HepG2 (cell line): ENCODE measurements at regions not wholly inside any gene's neighbourhood (a gene's known extent, or its start where the extent isn't known, plus 50 kb on each side); places are given as distances from the start of the nearest gene placed in this dataset.

Experiments
- ATAC-seq: fragments of 200-7000 bp; cut with Tn5 transposase; 3 replicates; pipeline ENCODE4 v1.9.1; 2020; ENCODE audit warnings: mild to moderate bottlenecking, moderate library complexity
- BruUV-seq: library from RNA; stranded (reverse); fragments of 400-500 nt; replicated peaks from 2 replicates; lab custom pipeline; 2021; lab: Mats Ljungman, UMichigan
- CTCF ChIA-PET: fragments of 300-600 bp; formaldehyde crosslinking; extraction: SDS; loops from one replicate; lab custom pipeline; 2021; ENCODE audit warnings: low total read pairs, inconsistent platforms, low intra/inter-chr PET ratio; lab: Yijun Ruan, JAX
- POLR2A ChIA-PET: fragments of 350-600 bp; sonication (Branson Sonifier 250); formaldehyde crosslinking; loops from one replicate; lab custom pipeline; 2020; ENCODE audit warnings: antibody characterized with exemption, inconsistent platforms; lab: Yijun Ruan, JAX
- DNase-seq: peaks from one replicate; pipeline ENCODE4 v3.0.0-alpha.2; 2015; ENCODE audit warnings: low spot score
- FAIRE-seq: peaks from 3 replicates; lab custom pipeline; 2011; peaks lifted over from hg19 to GRCh38; lab: Jason Lieb, UNC
- H2AFZ ChIP-seq: one replicate; pipeline ENCODE4 v1.6.1; 2011; ENCODE audit warnings: low read length, inconsistent platforms
- H3K27ac ChIP-seq: fragments of 300-600 bp; 3 replicates; pipeline ENCODE4 v1.8.0; 2011; ENCODE audit warnings: mixed run types, mild to moderate bottlenecking, mixed read lengths, low read length, inconsistent platforms; ENCODE audit not compliant: insufficient read depth; ENCODE audit errors: extremely low read length
- H3K27me3 ChIP-seq, 2 experiments: fragments of 200-600 bp in 1 of 2; 2 replicates in 1 of 2; 3 replicates in 1 of 2; pipeline versions ENCODE4 v1.6.0 to v1.8.0; 2011; ENCODE audit warnings: low read length in 2 of 2, mild to moderate bottlenecking in 2 of 2, moderate library complexity in 2 of 2, inconsistent platforms in 1 of 2; ENCODE audit not compliant: insufficient read depth in 2 of 2, control insufficient read depth in 1 of 2
- H3K36me3 ChIP-seq, 2 experiments: fragments of 200-600 bp in 1 of 2; replicated peaks in 1 of 2; 2 replicates in 1 of 2; 3 replicates in 1 of 2; pipeline versions ENCODE4 v1.5.1 to v1.8.0; 2011; ENCODE audit warnings: low read length in 2 of 2, inconsistent platforms in 1 of 2; ENCODE audit not compliant: insufficient read depth in 2 of 2, control insufficient read depth in 1 of 2
- H3K4me1 ChIP-seq: 2 replicates; pipeline ENCODE4 v1.5.1; 2012; ENCODE audit warnings: low read length, inconsistent platforms; ENCODE audit not compliant: insufficient read depth
- H3K4me2 ChIP-seq: 2 replicates; pipeline ENCODE4 v1.6.0; 2011; ENCODE audit warnings: low read depth, low read length, inconsistent platforms
- H3K4me3 ChIP-seq, 3 experiments: fragments of 200-600 bp in 1 of 3; sonication (generic), shearing (Covaris generic) in 1 of 3; replicated peaks in 1 of 3; 2 replicates each; pipeline ENCODE4 v1.5.1; 2011 to 2016; ENCODE audit warnings: low read length in 3 of 3, inconsistent platforms in 2 of 3, low read depth in 2 of 3, mild to moderate bottlenecking in 2 of 3, control low read depth in 1 of 3, mixed read lengths in 1 of 3; ENCODE audit not compliant: insufficient read depth in 1 of 3
- H3K79me2 ChIP-seq: one replicate; pipeline ENCODE4 v1.6.1; 2011; ENCODE audit warnings: low read length, inconsistent platforms; ENCODE audit not compliant: insufficient read depth
- H3K9ac ChIP-seq: 2 replicates; pipeline ENCODE4 v1.6.0; 2011; ENCODE audit warnings: mild to moderate bottlenecking, low read depth, low read length, inconsistent platforms; ENCODE audit not compliant: insufficient read depth
- H3K9me3 ChIP-seq: 2 replicates; pipeline ENCODE4 v1.5.1; 2012; ENCODE audit warnings: mild to moderate bottlenecking, low read length
- H4K20me1 ChIP-seq: 2 replicates; pipeline ENCODE4 v1.6.0; 2011; ENCODE audit warnings: inconsistent platforms, mild to moderate bottlenecking, low read length, moderate library complexity; ENCODE audit not compliant: insufficient read depth
- BATF2 ChIP-seq: sonication (generic); formaldehyde crosslinking; IDR thresholded peaks from 2 replicates; pipeline ENCODE4 v1.8.0; 2022; ENCODE audit warnings: mild to moderate bottlenecking, missing genetic modification reagents, moderate library complexity
- CBX2 ChIP-seq, 2 experiments: fragments of 200-600 bp in 1 of 2; sonication (generic); formaldehyde crosslinking in 1 of 2; IDR thresholded peaks; 2 replicates each; pipeline versions ENCODE4 v1.7.0 to v1.8.1; 2018 to 2022; ENCODE audit warnings: low read depth in 2 of 2, low read length in 1 of 2, mild to moderate bottlenecking in 1 of 2, missing genetic modification reagents in 1 of 2
- CTCF ChIP-seq: sonication (generic); formaldehyde crosslinking; IDR thresholded peaks from 2 replicates; pipeline ENCODE4 v1.5.0; 2020; ENCODE audit warnings: mild to moderate bottlenecking, missing genetic modification reagents, moderate library complexity
- FOXO4 ChIP-seq: sonication (generic); formaldehyde crosslinking; conservative IDR thresholded peaks from 2 replicates; pipeline ENCODE4 v1.8.1; 2023; ENCODE audit warnings: missing genetic modification reagents
- ZNF10 ChIP-seq: sonication (generic); formaldehyde crosslinking; IDR thresholded peaks from 2 replicates; pipeline ENCODE4 v1.4.0; 2020; ENCODE audit warnings: mild to moderate bottlenecking, low read depth, missing genetic modification reagents, borderline replicate concordance
- ZNF30 ChIP-seq: sonication (generic); formaldehyde crosslinking; IDR thresholded peaks from 2 replicates; pipeline ENCODE4 v1.5.0; 2020; ENCODE audit warnings: mild to moderate bottlenecking, missing genetic modification reagents
- ZNF775 ChIP-seq: sonication (generic); formaldehyde crosslinking; IDR thresholded peaks from 2 replicates; pipeline ENCODE4 v1.4.0; 2020; ENCODE audit warnings: missing genetic modification reagents, mild to moderate bottlenecking, moderate library complexity, borderline replicate concordance
- WGBS: methylation state at CpG from one replicate; pipeline ENCODE4 v1.1.6; 2017; ENCODE audit warnings: low lambda C conversion rate; 5-methylcytosine and 5-hydroxymethylcytosine counted together
- in situ Hi-C: cut with HindIII; loops from 2 replicates; pipeline ENCODE4 v1.10.0; 2017; ENCODE audit warnings: low pct_unique_long_range_greater_than_20kb; ENCODE audit not compliant: extremely low pct_ligation_motif_present
- intact Hi-C: fragments of 100-400 bp; cut with micrococcal nuclease; formaldehyde crosslinking; loops from one replicate; pipeline ENCODE4 v1.10.0; 2022; ENCODE audit not compliant: unreplicated experiment

GRCh38 chr17:72191921-72192799 lies 71.3 kb downstream of the SOX9 start:
- in situ Hi-C loops (no loop called here), intact Hi-C loops (no loop called here)
- Histone ChIP-seq H3K79me2 (no peaks in the 10 kb centered on the region), H3K4me2 (no peak overlapping the region), H3K9ac (no peak overlapping the region), H2AFZ (no peak overlapping the region), H4K20me1 (no peaks in the 10 kb centered on the region)
- ATAC-seq = no peak
- POLR2A ChIA-PET = no interaction called here
- 34% methylated on average over 11 of the region's 11 CpGs for WGBS
- TF ChIP-seq CTCF (no peak), CBX2 (IDR thresholded peaks at IDR 0.05; ENCODE audit: low read depth, low read length) (no peak), CBX2 (CRISPR knock-in tag; IDR thresholded peaks at IDR 0.05; ENCODE audit: low read depth) (no peak), ZNF10 (CRISPR knock-in tag) (no peak), FOXO4 (CRISPR knock-in tag) (no peak), ZNF775 (CRISPR knock-in tag) (no peak), BATF2 (CRISPR knock-in tag) (no peak), ZNF30 (no peak)
- TF ChIP-seq, all 625 proteins: peak for 0
- DNase-seq = no peak
- no peaks in the 10 kb centered on the region for H3K36me3 ChIP-seq
- H3K27ac ChIP-seq = no peak overlapping the region
- H3K4me3 ChIP-seq = no peak overlapping the region
- no TSS peak for BruUV-seq
- no peak for FAIRE-seq
- no peaks in the 10 kb centered on the region for H3K4me1 ChIP-seq
- no peaks in the 10 kb centered on the region for H3K9me3 ChIP-seq
- peaks cover 0 to 14% of the 10 kb centered on the region in 2 experiments; a peak in 3 of 5 replicates for H3K27me3 ChIP-seq
- CTCF ChIA-PET = no interaction called here
